GM12878 (cell line): ENCODE measurements at regions not wholly inside any gene's neighbourhood (a gene's known extent, or its start where the extent isn't known, plus 50 kb on each side); places are given as distances from the start of the nearest gene placed in this dataset.

Experiments
- ATAC-seq: fragments of 200-7000 bp; cut with Tn5 transposase; 3 replicates; pipeline ENCODE4 v1.9.1; 2020; ENCODE audit warnings: mild to moderate bottlenecking, moderate library complexity
- BruUV-seq: library from RNA; stranded (reverse); fragments of 400-500 nt; replicated peaks from 2 replicates; lab custom pipeline; 2021; lab: Mats Ljungman, UMichigan
- CTCF ChIA-PET: fragments of 300-600 bp; sonication (Branson Sonifier 250); formaldehyde crosslinking; extraction: SDS; loops from one replicate; lab custom pipeline; 2021; ENCODE audit warnings: inconsistent platforms; lab: Yijun Ruan, JAX
- POLR2A ChIA-PET: fragments of 350-600 bp; formaldehyde crosslinking; extraction: SDS; loops from one replicate; lab custom pipeline; 2021; ENCODE audit warnings: inconsistent platforms; lab: Charles Lee
- RAD21 ChIA-PET: fragments of 300-600 bp; sonication (Branson Sonifier 250); formaldehyde crosslinking; loops from one replicate; lab custom pipeline; 2023; ENCODE audit warnings: antibody characterized with exemption; ENCODE audit not compliant: unreplicated experiment; lab: Charles Lee
- SMC1A ChIA-PET: fragments of 300-600 bp; sonication (Branson Sonifier 250); formaldehyde crosslinking; loops from one replicate; lab custom pipeline; 2023; ENCODE audit not compliant: unreplicated experiment, uncharacterized antibody; lab: Charles Lee
- DNase-seq: peaks from one replicate; pipeline ENCODE4 v3.0.0-alpha.2; 2011; ENCODE audit warnings: low read depth, low spot score
- FAIRE-seq: peaks from 3 replicates; lab custom pipeline; 2011; peaks lifted over from hg19 to GRCh38; lab: Jason Lieb, UNC
- H2AFZ ChIP-seq: 2 replicates; pipeline ENCODE4 v1.6.0; 2011; ENCODE audit warnings: low read depth, low read length, control low read depth; ENCODE audit not compliant: control insufficient read depth
- H3K27ac ChIP-seq: 2 replicates; pipeline ENCODE4 v1.5.1; 2011; ENCODE audit warnings: control low read depth; ENCODE audit not compliant: control insufficient read depth, insufficient read depth
- H3K27me3 ChIP-seq, 2 experiments: replicated peaks in 1 of 2; 2 replicates each; pipeline versions ENCODE4 v1.6.0 to v1.6.1; 2011; ENCODE audit warnings: low read length in 1 of 2; ENCODE audit not compliant: control insufficient read depth in 2 of 2, insufficient read depth in 2 of 2
- H3K36me3 ChIP-seq, 2 experiments: 2 replicates each; pipeline ENCODE4 v1.5.1; 2011; ENCODE audit warnings: low read length in 1 of 2; ENCODE audit not compliant: control insufficient read depth in 2 of 2, insufficient read depth in 2 of 2
- H3K4me1 ChIP-seq: 2 replicates; pipeline ENCODE4 v1.6.1; 2011; ENCODE audit warnings: mild to moderate bottlenecking, low read length, moderate library complexity, mixed read lengths; ENCODE audit not compliant: control insufficient read depth, insufficient read depth
- H3K4me2 ChIP-seq: 2 replicates; pipeline ENCODE4 v1.6.0; 2011; ENCODE audit warnings: control low read depth; ENCODE audit not compliant: control insufficient read depth, insufficient read depth
- H3K4me3 ChIP-seq: fragments of 200-600 bp; sonication (generic); 2 replicates; pipeline ENCODE4 v1.5.1; 2016
- H3K79me2 ChIP-seq: 2 replicates; pipeline ENCODE4 v1.6.0; 2011; ENCODE audit warnings: low read length; ENCODE audit not compliant: control insufficient read depth, insufficient read depth
- H3K9ac ChIP-seq: 2 replicates; pipeline ENCODE4 v1.8.0; 2011; ENCODE audit warnings: low read length, control low read depth, mixed read lengths; ENCODE audit not compliant: control insufficient read depth, insufficient read depth
- H3K9me3 ChIP-seq: replicated peaks from 3 replicates; pipeline ENCODE4 v1.5.1; 2011; ENCODE audit warnings: mild to moderate bottlenecking, low read length; ENCODE audit not compliant: control insufficient read depth, insufficient read depth
- H4K20me1 ChIP-seq: 2 replicates; pipeline ENCODE4 v1.6.0; 2011; ENCODE audit not compliant: control insufficient read depth, insufficient read depth
- BACH1 ChIP-seq: fragments of 450-650 bp; IDR thresholded peaks from 2 replicates; pipeline ENCODE4 v1.6.1; 2017; ENCODE audit warnings: mild to moderate bottlenecking, borderline replicate concordance
- BCL11A ChIP-seq: IDR thresholded peaks from 2 replicates; pipeline ENCODE4 v1.6.1; 2011; ENCODE audit warnings: low read depth, low read length
- BRCA1 ChIP-seq: IDR thresholded peaks from 2 replicates; pipeline ENCODE4 v1.6.1; 2011; ENCODE audit warnings: low read depth, low read length, improper control_type of control experiment
- CHD1 ChIP-seq: IDR thresholded peaks from 2 replicates; pipeline ENCODE4 v1.6.1; 2012; ENCODE audit warnings: low read depth, low read length, improper control_type of control experiment
- CHD2 ChIP-seq: IDR thresholded peaks from 2 replicates; pipeline ENCODE4 v1.6.1; 2011; ENCODE audit warnings: low read depth, low read length, improper control_type of control experiment, borderline replicate concordance
- FOS ChIP-seq: IDR thresholded peaks from 3 replicates; pipeline ENCODE4 v1.6.1; 2011; ENCODE audit warnings: borderline replicate concordance; ENCODE audit not compliant: insufficient read length; ENCODE audit errors: extremely low read depth
- GATAD2B ChIP-seq: fragments of 450-650 bp; conservative IDR thresholded peaks from 2 replicates; pipeline ENCODE4 v1.6.1; 2017; ENCODE audit warnings: low read depth, mild to moderate bottlenecking, moderate library complexity
- KDM1A ChIP-seq: fragments of 200-600 bp; sonication (generic); IDR thresholded peaks from 2 replicates; pipeline ENCODE4 v1.6.1; 2016; ENCODE audit warnings: borderline replicate concordance
- NFIC ChIP-seq: IDR thresholded peaks from 2 replicates; pipeline ENCODE4 v1.6.1; 2012; ENCODE audit warnings: low read depth, mild to moderate bottlenecking, inconsistent platforms, low read length, moderate library complexity
- POLR2AphosphoS2 ChIP-seq: IDR thresholded peaks from 2 replicates; pipeline ENCODE4 v1.6.1; 2011; ENCODE audit warnings: low read depth, mild to moderate bottlenecking, low read length, improper control_type of control experiment, moderate library complexity
- RAD21 ChIP-seq: IDR thresholded peaks from 2 replicates; pipeline ENCODE4 v1.6.1; 2011; ENCODE audit warnings: mild to moderate bottlenecking, low read depth, low read length, moderate library complexity; ENCODE audit not compliant: insufficient read depth
- RCOR1 ChIP-seq: conservative IDR thresholded peaks from 2 replicates; pipeline ENCODE4 v1.6.1; 2012; ENCODE audit warnings: low read depth, low read length, improper control_type of control experiment
- RFX5 ChIP-seq: IDR thresholded peaks from 2 replicates; pipeline ENCODE4 v1.6.1; 2011; ENCODE audit warnings: low read depth, low read length, improper control_type of control experiment
- SIN3A ChIP-seq: IDR thresholded peaks from 2 replicates; pipeline ENCODE4 v1.6.1; 2012; ENCODE audit warnings: low read depth, low read length, improper control_type of control experiment
- SIX5 ChIP-seq: IDR thresholded peaks from 2 replicates; pipeline ENCODE4 v1.6.1; 2011; ENCODE audit warnings: mild to moderate bottlenecking, low read depth, low read length, moderate library complexity; ENCODE audit not compliant: severe bottlenecking
- SRF ChIP-seq, 2 experiments: IDR thresholded peaks; 2 replicates each; pipeline ENCODE4 v1.6.1; 2011; ENCODE audit warnings: low read depth in 2 of 2, low read length in 2 of 2, mild to moderate bottlenecking in 1 of 2, moderate library complexity in 1 of 2
- ZNF274 ChIP-seq: IDR thresholded peaks from one replicate; pipeline ENCODE4 v1.8.0; 2011; ENCODE audit not compliant: insufficient read length, insufficient read depth
- ZNF384 ChIP-seq: IDR thresholded peaks from 2 replicates; pipeline ENCODE4 v1.6.1; 2012; ENCODE audit warnings: low read depth, mild to moderate bottlenecking, low read length, improper control_type of control experiment, borderline replicate concordance
- WGBS: methylation state at CpG from one replicate; pipeline ENCODE4 v1.1.6; 2016; ENCODE audit warnings: low lambda C conversion rate; ENCODE audit not compliant: insufficient replicate concordance, insufficient coverage; ENCODE audit errors: missing lambda C conversion rate; 5-methylcytosine and 5-hydroxymethylcytosine counted together
- in situ Hi-C: fragments of 300-500 bp; cut with MboI; formaldehyde crosslinking; loops from 9 replicates; pipeline ENCODE4 v1.14.3; 2018; ENCODE audit warnings: mixed read lengths
- intact Hi-C: fragments of 100-400 bp; cut with micrococcal nuclease; formaldehyde crosslinking; loops from one replicate; pipeline ENCODE4 v1.14.2; 2022; ENCODE audit not compliant: unreplicated experiment

DNA sequence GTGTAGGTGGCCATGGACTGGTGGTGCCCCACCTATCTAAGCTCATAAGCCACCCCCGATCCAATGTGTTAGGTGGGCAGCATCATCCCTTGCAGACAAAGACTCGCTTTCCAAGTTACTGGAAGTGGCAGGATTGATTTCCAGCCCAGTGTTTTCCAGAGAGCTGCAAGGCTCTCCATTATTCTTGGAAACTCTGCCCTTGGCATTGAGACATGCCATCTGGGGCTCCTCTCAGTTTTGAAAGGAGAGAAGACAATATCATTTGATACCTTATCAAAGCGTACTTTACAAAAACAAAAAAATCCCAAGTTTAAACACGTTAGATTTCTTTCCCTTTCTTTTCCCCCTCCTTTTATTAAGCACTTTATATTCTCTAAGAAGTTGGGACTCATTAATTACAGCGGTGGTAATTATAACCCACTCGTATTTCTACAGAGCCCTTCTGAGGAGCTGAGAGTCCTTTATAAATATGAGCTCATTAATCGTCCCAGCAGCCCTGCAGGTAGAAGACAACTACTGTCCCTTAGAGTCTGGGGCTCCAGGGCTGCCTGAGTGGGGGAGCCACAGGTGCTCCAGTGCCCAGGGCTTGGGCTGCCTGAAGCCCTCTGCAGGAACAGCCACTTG lies 226.1 kb downstream of the TLE3 start:
- H3K9me3 ChIP-seq = peaks cover 3% of the 10 kb centered on the region; the same call in 2 of the 3 replicates
- ChIA-PET POLR2A (no interaction called here), RAD21 (no interaction called here), CTCF (no interaction called here), SMC1A (interaction anchor here (0.9 to 1.6 kb wide), 2 partner anchors 26 to 31 kb away, joined by 3 read pairs; no protein-coding TSS in a partner anchor)
- intact Hi-C loops = no loop called here
- H2AFZ ChIP-seq = no peak overlapping the region
- H3K27me3 ChIP-seq = no peaks in the 10 kb centered on the region; a peak in 2 of 4 replicates
- H3K79me2 ChIP-seq = no peaks in the 10 kb centered on the region
- WGBS = 23% methylated on average over 7 of the region's 7 CpGs
- BruUV-seq = no TSS peak
- no peak for TF ChIP-seq SIX5
- TF ChIP-seq SIN3A = no peak
- TF ChIP-seq RCOR1 = no peak
- no peak for TF ChIP-seq BACH1
- H3K4me1 ChIP-seq = no peaks in the 10 kb centered on the region
- H3K27ac ChIP-seq = no peak overlapping the region
- no peak for ATAC-seq
- no peaks in the 10 kb centered on the region for H3K36me3 ChIP-seq
- no peak overlapping the region for H3K4me3 ChIP-seq
- in situ Hi-C loops = no loop called here
- H4K20me1 ChIP-seq = no peaks in the 10 kb centered on the region
- H3K4me2 ChIP-seq = no peak overlapping the region
- no peak overlapping the region for H3K9ac ChIP-seq
- FAIRE-seq = no peak
- DNase-seq = no peak

DNA sequence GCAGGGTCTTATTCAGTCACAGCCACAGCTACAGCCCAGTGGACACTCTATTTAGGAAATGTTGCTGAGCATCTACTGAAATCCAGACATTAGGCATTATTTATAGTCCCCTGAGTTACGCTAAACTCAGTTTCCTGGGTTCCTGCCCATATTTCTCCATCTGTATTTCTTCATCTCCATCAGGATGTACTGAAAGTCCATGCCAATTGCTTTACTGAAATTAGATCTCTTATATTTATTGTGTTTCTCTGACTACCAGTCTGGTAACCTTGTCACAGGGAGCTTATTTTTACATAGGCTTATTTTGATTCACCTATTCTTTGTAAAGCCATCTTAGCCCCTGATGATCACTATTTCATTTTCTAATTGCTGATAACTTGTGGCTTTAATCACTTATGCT lies 223.9 kb downstream of the TLE3 start:
- Histone ChIP-seq H3K4me1 (no peaks in the 10 kb centered on the region), H3K36me3 (no peaks in the 10 kb centered on the region), H3K9me3 (peaks cover 3% of the 10 kb centered on the region; the same call in 2 of the 3 replicates), H3K4me3 (no peak overlapping the region), H3K27ac (no peak overlapping the region), H4K20me1 (no peaks in the 10 kb centered on the region), H3K27me3 (no peaks in the 10 kb centered on the region; a peak in 2 of 4 replicates), H3K79me2 (no peaks in the 10 kb centered on the region), H2AFZ (no peak overlapping the region), H3K4me2 (no peak overlapping the region), H3K9ac (no peak overlapping the region)
- WGBS = 0% methylated on average over 1 of the region's 1 CpG
- intact Hi-C loops = no loop called here
- SMC1A ChIA-PET = interaction anchor here (0.6 kb wide), 1 partner anchor 80 kb away, joined by 3 read pairs; no protein-coding TSS in a partner anchor
- ATAC-seq (no peak), DNase-seq (no peak), FAIRE-seq (no peak)
- CTCF ChIA-PET = interaction anchor here (0.8 kb wide), 1 partner anchor 14 kb away, joined by 3 read pairs; no protein-coding TSS in a partner anchor
- in situ Hi-C loops = no loop called here
- RAD21 ChIA-PET = interaction anchor here (0.7 kb wide), 1 partner anchor 46 kb away, joined by 4 read pairs; no protein-coding TSS in a partner anchor
- POLR2A ChIA-PET = no interaction called here
- no TSS peak for BruUV-seq
- TF ChIP-seq CHD1 (no peak), ZNF384 (no peak), RFX5 (no peak), GATAD2B (no peak), POLR2AphosphoS2 (no peak), FOS (no peak), ZNF274 (no peak), BRCA1 (no peak), SRF (IDR thresholded peaks at IDR 0.05; ENCODE audit: low read depth in 2 of 2, low read length in 2 of 2) (no peak), BCL11A (no peak), CHD2 (no peak), RAD21 (no peak), NFIC (no peak), KDM1A (no peak)
